Neural cell (in vitro differentiated cells): ENCODE measurements at regions not wholly inside any gene's neighbourhood (a gene's known extent, or its start where the extent isn't known, plus 50 kb on each side); places are given as distances from the start of the nearest gene placed in this dataset.

Experiments used
- H2AFZ ChIP-seq: fragments of 200-600, 300-800 bp; sonication (generic), shearing (Covaris generic); 2 replicates; pipeline ENCODE4 v1.6.0; 2014; ENCODE audit warnings: low read depth, mild to moderate bottlenecking, antibody characterized with exemption, low read length, moderate library complexity
- H3F3A ChIP-seq: fragments of 200-600 bp; shearing (Covaris generic); 2 replicates; pipeline ENCODE4 v1.6.1; 2016; ENCODE audit warnings: mild to moderate bottlenecking, moderate library complexity, mixed read lengths, antibody characterized with exemption, low read length; ENCODE audit not compliant: insufficient read depth, poor library complexity, severe bottlenecking
- H3K27ac ChIP-seq: fragments of 200-600, 300-800 bp; sonication (generic), shearing (Covaris generic); 2 replicates; pipeline ENCODE4 v1.5.1; 2014; ENCODE audit warnings: mild to moderate bottlenecking, low read length, moderate library complexity
- H3K27me3 ChIP-seq: fragments of 300-800, 200-600 bp; sonication (generic), shearing (Covaris generic); 2 replicates; pipeline ENCODE4 v1.6.0; 2014; ENCODE audit warnings: mild to moderate bottlenecking, low read depth, low read length, moderate library complexity; ENCODE audit not compliant: insufficient read depth
- H3K36me3 ChIP-seq: fragments of 300-800, 200-600 bp; sonication (generic), shearing (Covaris generic); 2 replicates; pipeline ENCODE4 v1.5.1; 2014; ENCODE audit warnings: mild to moderate bottlenecking, antibody characterized with exemption, low read length, moderate library complexity; ENCODE audit not compliant: insufficient read depth
- H3K4me2 ChIP-seq: fragments of 300-800, 200-600 bp; sonication (generic), shearing (Covaris generic); 2 replicates; pipeline ENCODE4 v1.6.0; 2014; ENCODE audit warnings: mild to moderate bottlenecking, low read length
- H3K4me3 ChIP-seq: fragments of 300-800, 200-600 bp; sonication (generic), shearing (Covaris generic); 2 replicates; pipeline ENCODE4 v1.5.1; 2014; ENCODE audit warnings: mild to moderate bottlenecking, low read length, moderate library complexity
- H3K79me2 ChIP-seq: fragments of 200-600 bp; shearing (Covaris generic); replicated peaks from 2 replicates; pipeline ENCODE4 v1.6.0; 2014; ENCODE audit warnings: mild to moderate bottlenecking, low read length, moderate library complexity; ENCODE audit not compliant: insufficient read depth
- H3K9ac ChIP-seq: fragments of 300-800, 200-600 bp; sonication (generic), shearing (Covaris generic); 2 replicates; pipeline ENCODE4 v1.6.1; 2016; ENCODE audit warnings: mild to moderate bottlenecking, low read length, mixed read lengths
- H3K9me2 ChIP-seq: fragments of 200-600 bp; shearing (Covaris generic); 2 replicates; pipeline ENCODE4 v1.6.1; 2016; ENCODE audit warnings: mild to moderate bottlenecking, low read length, mixed read lengths; ENCODE audit not compliant: insufficient read depth
- H3K9me3 ChIP-seq: fragments of 200-600, 300-800 bp; sonication (generic), shearing (Covaris generic); 2 replicates; pipeline ENCODE4 v1.6.1; 2016; ENCODE audit warnings: mild to moderate bottlenecking, mixed run types, low read length, moderate library complexity, mixed read lengths
- H4K20me1 ChIP-seq: fragments of 200-600 bp; shearing (Covaris generic); 2 replicates; pipeline ENCODE4 v1.6.1; 2016; ENCODE audit warnings: mild to moderate bottlenecking, mixed run types; ENCODE audit not compliant: insufficient read depth
- CTCF ChIP-seq: fragments of 450-650 bp; IDR thresholded peaks from 2 replicates; pipeline ENCODE4 v1.5.1; 2014; ENCODE audit warnings: antibody characterized with exemption, mild to moderate bottlenecking, moderate library complexity; ENCODE audit not compliant: poor library complexity, severe bottlenecking
- EP300 ChIP-seq: fragments of 450-650 bp; conservative IDR thresholded peaks from 2 replicates; pipeline ENCODE4 v1.6.1; 2014; ENCODE audit warnings: antibody characterized with exemption, mild to moderate bottlenecking, moderate library complexity; ENCODE audit not compliant: poor library complexity, severe bottlenecking
- EZH2 ChIP-seq: fragments of 200-600, 300-800 bp; shearing (Covaris generic), sonication (generic); IDR thresholded peaks from 2 replicates; pipeline ENCODE4 v1.6.1; 2014; ENCODE audit warnings: antibody characterized with exemption, low read length, borderline replicate concordance, mild to moderate bottlenecking; ENCODE audit not compliant: insufficient read depth, poor library complexity, severe bottlenecking
- MXI1 ChIP-seq: fragments of 450-650 bp; conservative IDR thresholded peaks from 2 replicates; pipeline ENCODE4 v1.6.1; 2014; ENCODE audit warnings: antibody characterized with exemption, mild to moderate bottlenecking; ENCODE audit not compliant: poor library complexity, severe bottlenecking
- POLR2AphosphoS5 ChIP-seq: IDR thresholded peaks from 2 replicates; pipeline ENCODE4 v1.6.1; 2012
- RAD21 ChIP-seq: fragments of 450-650 bp; conservative IDR thresholded peaks from 2 replicates; pipeline ENCODE4 v1.6.1; 2014; ENCODE audit warnings: antibody characterized with exemption, mild to moderate bottlenecking, moderate library complexity
- REST ChIP-seq: IDR thresholded peaks from 2 replicates; pipeline ENCODE4 v1.6.1; 2012; ENCODE audit warnings: borderline replicate concordance
- SMC3 ChIP-seq: fragments of 450-650 bp; conservative IDR thresholded peaks from 2 replicates; pipeline ENCODE4 v1.6.1; 2014; ENCODE audit warnings: antibody characterized with exemption, mild to moderate bottlenecking, moderate library complexity; ENCODE audit not compliant: poor library complexity
- TAF1 ChIP-seq: IDR thresholded peaks from 2 replicates; pipeline ENCODE4 v1.6.1; 2012; ENCODE audit warnings: low read depth

GRCh38 chr2:123916531-123916930 is 108.6 kb upstream of the CNTNAP5 start:
- H3K79me2 ChIP-seq, result no peaks in the 10 kb centered on the region
- TF ChIP-seq EZH2 (no peak), EP300 (no peak), POLR2AphosphoS5 (no peak), CTCF (no peak), RAD21 (no peak), MXI1 (no peak), TAF1 (no peak), SMC3 (no peak), REST (no peak)
- H2AFZ ChIP-seq, result no peak overlapping the region

GRCh38 chr2:123917241-123917640 is 107.8 kb upstream of the CNTNAP5 start:
- Histone ChIP-seq H3K79me2 (no peaks in the 10 kb centered on the region), H3K27ac (no peak overlapping the region), H3K36me3 (no peaks in the 10 kb centered on the region), H4K20me1 (no peaks in the 10 kb centered on the region), H3F3A (no peaks in the 10 kb centered on the region), H3K4me2 (no peak overlapping the region), H2AFZ (no peak overlapping the region), H3K4me3 (no peak overlapping the region), H3K9me3 (no peaks in the 10 kb centered on the region), H3K9ac (no peak overlapping the region), H3K9me2 (no peaks in the 10 kb centered on the region), H3K27me3 (no peaks in the 10 kb centered on the region)
- TF ChIP-seq EZH2, result no peak
- no peak for TF ChIP-seq TAF1
- TF ChIP-seq CTCF, result no peak
- TF ChIP-seq POLR2AphosphoS5, result no peak
- TF ChIP-seq EP300, result no peak
- no peak for TF ChIP-seq REST
- TF ChIP-seq RAD21, result no peak
- TF ChIP-seq MXI1, result no peak
- no peak for TF ChIP-seq SMC3

More at GRCh38 chr2:123916531-123916930, 108.6 kb upstream of the CNTNAP5 start:
- H4K20me1 ChIP-seq, result no peaks in the 10 kb centered on the region
- no peak overlapping the region for H3K27ac ChIP-seq
- no peak overlapping the region for H3K4me2 ChIP-seq
- no peak overlapping the region for H3K4me3 ChIP-seq
- no peaks in the 10 kb centered on the region for H3K9me2 ChIP-seq
- H3K9ac ChIP-seq, result no peak overlapping the region
- no peaks in the 10 kb centered on the region for H3K36me3 ChIP-seq
- H3K27me3 ChIP-seq, result no peaks in the 10 kb centered on the region
- no peaks in the 10 kb centered on the region for H3K9me3 ChIP-seq
- H3F3A ChIP-seq, result no peaks in the 10 kb centered on the region
